ENCODE measurements at regions not wholly inside any gene's neighbourhood (a gene's known extent, or its start where the extent isn't known, plus 50 kb on each side); places are given as distances from the start of the nearest gene placed in this dataset.

DNA sequence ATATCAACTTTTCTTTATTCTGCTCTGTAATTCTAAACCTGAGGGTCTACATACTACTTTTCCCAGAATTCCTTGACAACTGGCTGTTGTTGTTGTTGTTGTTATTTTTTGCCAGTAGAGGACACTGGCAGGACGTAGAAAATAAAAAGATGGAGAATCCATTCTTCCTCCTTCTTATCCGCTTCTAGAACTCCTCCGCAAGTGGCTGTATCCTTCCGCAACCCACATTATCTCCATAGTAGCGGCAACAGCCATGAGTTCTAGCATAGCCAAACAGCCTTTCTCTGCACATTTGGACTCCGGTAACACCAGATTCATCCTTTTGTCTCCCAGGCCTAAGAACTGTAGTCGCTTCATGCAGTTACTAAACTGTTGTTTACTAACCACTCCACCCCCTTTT is 91.1 kb upstream of the CACHD1 start:
- in situ Hi-C loops (cut with MboI; ENCODE audit: low pct_unique_long_range_greater_than_20kb in 2 of 9, low sequenced_read_pairs in 9 of 9, unreplicated experiment in 9 of 9) = no loop called here
- Histone ChIP-seq H3K27ac (no peak overlapping the region), H3K4me1 (replicated peaks in 1 of 2) (no peaks in the 10 kb centered on the region), H3K4me3 (no peak overlapping the region)
- WGBS, 10 experiments = 73 to 100% (median 89%) methylated on average over 3 to 7 of the region's 7 CpGs
- ATAC-seq (replicated peaks in 6 of 8) = no peak

DNA sequence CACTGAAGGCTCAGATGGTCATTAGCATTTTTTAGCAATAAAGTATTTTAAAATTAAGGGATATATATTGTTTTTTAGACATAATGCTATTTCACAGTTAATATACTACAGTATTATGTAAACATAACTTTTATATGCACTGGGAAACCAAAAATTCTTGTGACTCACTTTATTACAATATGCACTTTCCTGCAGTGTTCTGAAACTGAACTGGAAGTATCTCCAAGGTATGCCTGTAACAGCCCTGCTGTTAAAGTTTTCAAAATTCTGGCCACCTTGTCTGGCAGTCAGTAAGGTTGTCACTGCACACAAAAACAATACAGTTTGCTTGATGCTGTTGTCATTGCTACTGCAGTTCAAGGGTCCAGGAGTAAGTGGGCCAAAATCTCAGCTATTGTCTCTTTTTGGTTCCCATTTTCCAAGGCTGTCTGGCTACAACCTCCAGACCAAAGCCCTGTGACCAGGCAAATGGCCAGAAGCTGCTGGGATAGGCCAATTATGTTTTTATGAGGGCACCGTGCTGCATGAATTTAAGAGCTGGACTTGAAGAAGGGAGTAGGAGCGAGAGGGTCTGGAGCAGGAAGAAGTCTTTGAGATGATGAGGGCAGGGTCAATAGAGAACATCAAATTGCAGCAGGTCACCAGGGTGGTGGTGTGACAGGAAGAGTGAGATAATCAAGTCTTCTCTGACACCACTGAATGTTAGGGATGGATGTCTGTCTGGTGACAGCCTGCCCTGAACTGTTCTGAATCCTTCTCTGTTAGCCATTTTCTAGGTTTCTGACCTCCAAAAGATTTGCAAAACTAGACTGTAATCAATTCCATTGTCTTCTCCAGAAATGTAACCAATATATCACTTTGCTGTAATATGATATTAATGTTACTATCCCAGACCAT is 82.3 kb upstream of the CACHD1 start:
- 0 to 100% (median 94%) methylated on average over 1 to 2 of the region's 2 CpGs; no CpG with 5 or more reads in 2 of the 10 experiments for WGBS, 10 experiments
- in situ Hi-C loops (cut with MboI; ENCODE audit: low pct_unique_long_range_greater_than_20kb in 2 of 9, low sequenced_read_pairs in 9 of 9, unreplicated experiment in 9 of 9) = no loop called here
- H3K27ac ChIP-seq = no peak overlapping the region
- ATAC-seq (replicated peaks in 6 of 8) = peak in 3 of 8 experiments; percentile 49 to 72 (median 59)
- H3K4me1 ChIP-seq (replicated peaks in 1 of 2) = no peaks in the 10 kb centered on the region
- H3K4me3 ChIP-seq = no peak overlapping the region

DNA sequence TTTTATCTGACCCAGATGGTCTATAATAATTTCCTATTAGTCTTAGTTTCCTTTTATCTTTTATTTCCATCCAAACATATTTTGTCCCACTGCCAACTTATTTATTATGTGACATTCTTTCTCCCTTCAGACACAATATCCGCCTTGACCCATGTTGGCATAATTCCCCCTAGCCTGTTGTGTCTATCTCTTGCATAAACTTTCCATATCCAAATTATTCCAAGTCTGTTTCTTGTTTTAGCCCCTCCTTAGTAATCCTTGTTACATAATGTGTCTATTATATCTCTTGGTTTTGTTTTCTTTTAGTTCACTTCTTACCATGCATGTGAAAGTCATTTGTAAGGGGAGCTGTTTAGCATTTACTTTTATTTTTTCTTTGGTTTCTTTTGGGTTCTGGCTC is 81.6 kb upstream of the CACHD1 start:
- 0 to 100% (median 89%) methylated on average over 1 of the region's 1 CpG; no CpG with 5 or more reads in 1 of the 10 experiments for WGBS, 10 experiments
- Histone ChIP-seq H3K4me1 (replicated peaks in 1 of 2) (no peaks in the 10 kb centered on the region), H3K4me3 (no peak overlapping the region), H3K27ac (no peak overlapping the region)
- in situ Hi-C loops (cut with MboI; ENCODE audit: low pct_unique_long_range_greater_than_20kb in 2 of 9, low sequenced_read_pairs in 9 of 9, unreplicated experiment in 9 of 9) = no loop called here
- peak in 3 of 8 experiments; percentile 75 to 87 (median 86) for ATAC-seq (replicated peaks in 6 of 8)

DNA sequence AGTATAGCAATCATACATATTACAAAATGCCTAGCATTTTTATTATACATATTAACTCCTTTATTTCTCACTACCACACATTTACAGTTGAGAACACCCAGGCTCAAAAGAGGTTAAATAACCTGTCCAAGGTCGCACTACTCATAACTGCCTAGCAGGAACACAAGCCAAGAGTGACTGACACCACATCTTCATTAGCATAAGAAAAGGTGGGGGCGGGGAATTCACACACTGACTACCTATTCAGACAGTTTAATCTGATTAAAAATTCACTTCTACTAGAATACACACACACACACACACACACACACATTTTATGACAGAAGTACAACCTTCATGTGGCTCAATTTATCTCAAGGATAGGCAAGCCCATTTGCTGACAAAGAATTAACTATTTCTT is 77.8 kb upstream of the CACHD1 start:
- in situ Hi-C loops (cut with MboI; ENCODE audit: low pct_unique_long_range_greater_than_20kb in 2 of 9, low sequenced_read_pairs in 9 of 9, unreplicated experiment in 9 of 9) = no loop called here
- WGBS, 10 experiments = 33 to 86% (median 44%) methylated on average over 1 to 2 of the region's 2 CpGs; no CpG with 5 or more reads in 3 of the 10 experiments

DNA sequence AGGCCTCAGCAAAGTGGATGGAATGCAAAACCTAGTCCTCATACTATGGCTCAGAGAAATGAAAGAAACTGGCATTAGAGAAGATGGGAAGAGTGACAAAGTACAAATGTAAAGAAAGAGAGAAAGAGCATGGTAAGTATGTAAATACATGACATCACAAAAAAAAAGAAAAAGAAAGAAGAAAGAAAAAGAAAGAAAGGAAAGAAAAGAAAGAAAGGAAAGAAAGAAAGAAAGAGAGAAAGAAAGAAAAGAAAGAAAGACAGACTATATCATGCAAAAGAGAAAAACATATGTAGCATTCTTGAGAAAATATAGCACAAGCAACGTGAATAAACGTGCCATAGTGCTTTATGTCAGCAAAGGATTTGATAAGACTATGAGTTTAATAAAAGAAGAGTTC is 76.1 kb upstream of the CACHD1 start:
- no peak for ATAC-seq (replicated peaks in 6 of 8)
- no peak overlapping the region for H3K4me3 ChIP-seq
- in situ Hi-C loops (cut with MboI; ENCODE audit: low pct_unique_long_range_greater_than_20kb in 2 of 9, low sequenced_read_pairs in 9 of 9, unreplicated experiment in 9 of 9) = no loop called here
- 9 to 93% (median 85%) methylated on average over 2 of the region's 2 CpGs for WGBS, 10 experiments
- no peak overlapping the region for H3K27ac ChIP-seq
- no peaks in the 10 kb centered on the region for H3K4me1 ChIP-seq (replicated peaks in 1 of 2)

More for the DNA sequence above, 77.8 kb upstream of the CACHD1 start:
- no peak overlapping the region for H3K27ac ChIP-seq
- peak in 2 of 8 experiments; percentile 57 to 58 for ATAC-seq (replicated peaks in 6 of 8)
- H3K4me3 ChIP-seq = no peak overlapping the region
- H3K4me1 ChIP-seq (replicated peaks in 1 of 2) = no peaks in the 10 kb centered on the region

DNA sequence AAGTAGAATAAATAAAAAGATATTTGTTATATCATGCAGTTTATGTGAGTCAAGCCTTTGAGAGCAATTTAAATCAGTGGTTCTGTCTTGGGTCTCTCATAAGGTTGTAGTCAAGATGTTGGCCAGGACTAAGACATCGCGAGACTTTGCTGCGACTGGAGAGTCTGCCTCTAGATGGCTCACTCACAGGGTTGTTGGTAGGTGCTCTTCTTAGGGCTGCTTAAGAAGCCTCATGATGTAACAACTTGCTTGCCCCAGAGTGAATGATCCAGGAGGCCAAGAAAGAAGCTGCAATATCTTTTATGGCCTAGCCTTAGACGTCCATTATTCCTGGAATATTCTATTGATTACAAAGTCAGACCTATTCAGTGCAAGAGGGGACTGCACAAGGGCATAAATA is 73.1 kb upstream of the CACHD1 start:
- in situ Hi-C loops (cut with MboI; ENCODE audit: low pct_unique_long_range_greater_than_20kb in 2 of 9, low sequenced_read_pairs in 9 of 9, unreplicated experiment in 9 of 9) = no loop called here
- H3K4me1 ChIP-seq (replicated peaks in 1 of 2) = no peaks in the 10 kb centered on the region
- 29 to 100% (median 87%) methylated on average over 1 to 4 of the region's 4 CpGs; no CpG with 5 or more reads in 2 of the 10 experiments for WGBS, 10 experiments
- no peak overlapping the region for H3K4me3 ChIP-seq
- no peak for ATAC-seq (replicated peaks in 6 of 8)
- H3K27ac ChIP-seq = no peak overlapping the region

DNA sequence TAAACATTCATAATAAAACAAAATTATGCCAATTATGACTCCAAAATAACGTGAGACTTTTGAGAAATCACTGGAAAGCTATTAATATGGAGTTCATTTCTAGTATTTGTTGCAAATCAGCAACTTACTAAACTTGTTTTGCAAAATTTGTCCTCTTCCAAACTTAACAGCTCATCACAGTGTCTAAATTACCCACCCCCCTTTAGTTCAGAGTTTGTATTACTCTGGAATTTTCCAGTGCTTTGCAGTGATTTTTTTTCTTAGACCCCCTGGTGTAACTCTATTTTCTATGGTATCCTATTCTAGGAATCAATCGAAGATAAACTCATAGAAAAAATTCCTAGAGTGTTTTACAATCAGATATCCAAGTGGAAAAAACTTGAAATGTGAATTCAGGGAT is 72.4 kb upstream of the CACHD1 start:
- 8 to 94% (median 71%) methylated on average over 1 to 2 of the region's 2 CpGs for WGBS, 10 experiments
- H3K4me3 ChIP-seq = no peak overlapping the region
- no peak overlapping the region for H3K27ac ChIP-seq
- no peak for ATAC-seq (replicated peaks in 6 of 8)
- in situ Hi-C loops (cut with MboI; ENCODE audit: low pct_unique_long_range_greater_than_20kb in 2 of 9, low sequenced_read_pairs in 9 of 9, unreplicated experiment in 9 of 9) = no loop called here
- no peaks in the 10 kb centered on the region for H3K4me1 ChIP-seq (replicated peaks in 1 of 2)

DNA sequence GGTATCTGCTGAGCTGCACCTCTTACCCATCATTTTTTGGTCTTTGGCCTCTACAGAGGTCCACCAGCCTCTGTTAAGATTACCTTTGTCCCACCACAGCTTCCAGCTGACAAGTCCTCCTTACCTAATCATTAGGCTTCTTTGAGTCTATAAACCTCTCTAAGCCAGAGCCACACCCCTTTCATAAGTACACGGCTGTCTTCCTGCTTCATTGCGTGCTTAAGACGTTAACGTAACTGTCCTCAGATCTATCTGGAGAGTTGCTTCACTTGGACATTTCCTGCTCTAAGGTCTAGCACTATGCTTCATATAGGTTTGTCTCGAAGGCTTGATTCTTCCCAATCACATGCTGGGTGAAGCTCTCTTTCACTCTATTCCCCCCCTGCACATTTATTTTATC is 71.0 kb upstream of the CACHD1 start:
- no peak overlapping the region for H3K27ac ChIP-seq
- in situ Hi-C loops (cut with MboI; ENCODE audit: low pct_unique_long_range_greater_than_20kb in 2 of 9, low sequenced_read_pairs in 9 of 9, unreplicated experiment in 9 of 9) = no loop called here
- no peaks in the 10 kb centered on the region for H3K4me1 ChIP-seq (replicated peaks in 1 of 2)
- WGBS, 10 experiments = 60 to 100% (median 95%) methylated on average over 2 to 5 of the region's 5 CpGs; no CpG with 5 or more reads in 2 of the 10 experiments
- no peak for ATAC-seq (replicated peaks in 6 of 8)
- no peak overlapping the region for H3K4me3 ChIP-seq

DNA sequence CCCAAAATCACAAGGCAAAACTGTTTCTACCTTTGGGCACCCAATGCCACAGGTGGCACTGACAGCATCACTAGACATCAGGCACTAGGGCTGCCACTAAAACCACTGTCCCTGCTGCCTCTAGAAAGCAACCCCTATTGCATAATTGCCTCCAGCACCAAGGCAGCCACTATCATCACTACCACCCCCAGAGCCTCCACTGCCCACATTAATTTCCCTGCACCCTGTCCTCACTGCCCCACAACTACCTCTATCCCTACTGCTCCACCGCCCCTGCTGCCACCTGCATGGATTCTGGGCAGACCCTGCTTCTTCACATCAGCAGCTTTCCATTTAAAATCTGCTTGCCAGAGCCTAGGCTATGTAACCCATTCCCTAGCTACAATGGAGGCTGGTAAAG is 68.6 kb upstream of the CACHD1 start:
- Histone ChIP-seq H3K27ac (no peak overlapping the region), H3K4me3 (no peak overlapping the region), H3K4me1 (replicated peaks in 1 of 2) (no peaks in the 10 kb centered on the region)
- ATAC-seq (replicated peaks in 6 of 8) = no peak
- WGBS, 10 experiments = 80 to 100% (median 100%) methylated on average over 1 of the region's 1 CpG; no CpG with 5 or more reads in 4 of the 10 experiments
- in situ Hi-C loops (cut with MboI; ENCODE audit: low pct_unique_long_range_greater_than_20kb in 2 of 9, low sequenced_read_pairs in 9 of 9, unreplicated experiment in 9 of 9) = no loop called here

DNA sequence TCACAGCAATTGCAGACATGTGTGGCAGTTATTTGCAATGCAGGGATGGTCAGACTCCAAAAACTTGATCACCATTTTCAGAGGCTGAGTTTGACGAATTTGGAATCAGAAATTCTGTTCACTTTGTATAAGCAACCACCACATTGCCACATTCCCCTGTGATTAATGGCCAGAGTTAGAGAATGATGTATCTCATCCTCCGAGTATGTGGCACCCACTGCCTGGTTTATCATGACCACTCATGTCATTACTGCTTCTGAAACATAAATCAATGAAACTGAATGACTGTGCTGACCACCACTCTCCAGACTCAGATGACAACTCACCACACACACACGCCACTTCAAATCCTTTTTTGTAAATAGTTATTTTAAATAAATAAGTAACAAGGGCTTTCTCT is 66.6 kb upstream of the CACHD1 start:
- in situ Hi-C loops (cut with MboI; ENCODE audit: low pct_unique_long_range_greater_than_20kb in 2 of 9, low sequenced_read_pairs in 9 of 9, unreplicated experiment in 9 of 9) = no loop called here
- H3K4me1 ChIP-seq (replicated peaks in 1 of 2) = no peaks in the 10 kb centered on the region
- WGBS, 10 experiments = 11 to 100% (median 80%) methylated on average over 1 to 3 of the region's 3 CpGs; no CpG with 5 or more reads in 1 of the 10 experiments
- no peak overlapping the region for H3K4me3 ChIP-seq
- ATAC-seq (replicated peaks in 6 of 8) = peak in 2 of 8 experiments; percentile 34 to 62
- H3K27ac ChIP-seq = no peak overlapping the region

DNA sequence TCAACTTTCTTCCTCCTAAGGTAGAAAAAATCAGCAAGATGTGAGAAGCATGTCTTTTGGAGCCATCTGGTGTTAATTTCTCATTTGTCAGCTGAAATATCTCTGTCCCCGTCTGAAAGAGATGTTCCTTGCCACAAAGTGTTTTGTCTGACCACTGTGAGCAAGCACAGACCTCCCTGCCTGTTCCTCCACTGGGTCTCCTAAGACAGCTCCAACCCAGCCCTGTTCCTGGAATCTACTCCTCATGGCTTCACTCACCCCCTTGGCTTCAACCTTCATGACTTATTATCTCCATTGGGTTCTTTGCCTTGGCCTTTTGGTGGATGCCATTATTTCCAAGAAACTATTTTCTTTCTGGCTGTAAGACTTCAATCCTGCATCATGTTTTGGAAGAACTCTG is 65.7 kb upstream of the CACHD1 start:
- Histone ChIP-seq H3K4me3 (no peak overlapping the region), H3K27ac (no peak overlapping the region), H3K4me1 (replicated peaks in 1 of 2) (no peaks in the 10 kb centered on the region)
- in situ Hi-C loops (cut with MboI; ENCODE audit: low pct_unique_long_range_greater_than_20kb in 2 of 9, low sequenced_read_pairs in 9 of 9, unreplicated experiment in 9 of 9) = no loop called here
- peak in 2 of 8 experiments; percentile 27 to 33 for ATAC-seq (replicated peaks in 6 of 8)
- WGBS, 10 experiments = 0 to 89% (median 64%) methylated on average over 1 of the region's 1 CpG; no CpG with 5 or more reads in 4 of the 10 experiments

DNA sequence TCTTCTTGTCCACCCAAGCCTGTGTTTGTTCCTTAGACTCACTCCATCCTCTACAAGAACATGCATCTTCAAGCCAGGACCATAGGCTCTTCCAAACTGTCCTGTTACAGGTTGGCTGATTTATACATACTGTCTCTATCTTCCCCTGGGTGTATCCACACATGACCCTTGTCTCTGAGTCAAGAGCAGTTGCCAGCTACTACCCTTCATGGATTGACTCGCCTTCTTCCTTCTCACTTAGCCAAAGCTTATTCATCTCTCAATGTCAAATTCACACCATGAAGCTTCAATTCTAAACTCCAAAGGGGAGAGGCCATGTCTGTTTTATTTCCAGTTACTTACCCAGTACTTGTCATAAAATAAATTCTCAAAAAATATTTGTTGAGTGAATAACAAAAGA is 64.1 kb upstream of the CACHD1 start:
- 60 to 100% (median 88%) methylated on average over 1 of the region's 1 CpG; no CpG with 5 or more reads in 1 of the 10 experiments for WGBS, 10 experiments
- no peak overlapping the region for H3K27ac ChIP-seq
- no peaks in the 10 kb centered on the region for H3K4me1 ChIP-seq (replicated peaks in 1 of 2)
- ATAC-seq (replicated peaks in 6 of 8) = no peak
- no peak overlapping the region for H3K4me3 ChIP-seq
- in situ Hi-C loops (cut with MboI; ENCODE audit: low pct_unique_long_range_greater_than_20kb in 2 of 9, low sequenced_read_pairs in 9 of 9, unreplicated experiment in 9 of 9) = no loop called here

DNA sequence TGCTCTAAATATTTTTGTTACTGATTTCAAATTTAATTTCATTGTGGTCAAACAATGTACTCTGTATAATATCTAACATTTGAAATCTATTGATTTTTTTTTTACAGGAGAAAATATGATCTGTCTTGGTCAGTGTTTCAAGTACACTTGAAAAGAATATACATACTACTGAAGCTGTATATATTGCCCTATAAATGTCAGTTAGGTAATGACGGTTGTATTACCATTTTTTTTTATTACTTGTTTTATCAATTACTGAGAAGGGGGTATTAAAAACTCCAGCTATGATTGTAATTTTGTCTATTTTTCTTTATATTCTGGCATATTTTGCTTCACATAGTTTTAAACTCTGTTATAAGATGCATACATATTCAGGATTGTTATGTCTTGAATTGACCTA is 59.7 kb upstream of the CACHD1 start:
- in situ Hi-C loops (cut with MboI; ENCODE audit: low pct_unique_long_range_greater_than_20kb in 2 of 9, low sequenced_read_pairs in 9 of 9, unreplicated experiment in 9 of 9) = no loop called here
- ATAC-seq (replicated peaks in 6 of 8) = no peak
- H3K4me1 ChIP-seq (replicated peaks in 1 of 2) = no peaks in the 10 kb centered on the region
- no peak overlapping the region for H3K4me3 ChIP-seq
- 88 to 100% (median 100%) methylated on average over 1 of the region's 1 CpG; no CpG with 5 or more reads in 1 of the 10 experiments for WGBS, 10 experiments
- H3K27ac ChIP-seq = no peak overlapping the region

Data from motor neuron (in vitro differentiated cells).